OCI-LY3 (cell line): ENCODE measurements at regions not wholly inside any gene's neighbourhood (a gene's known extent, or its start where the extent isn't known, plus 50 kb on each side); places are given as distances from the start of the nearest gene placed in this dataset.

ENCODE experiments used
- EZH2phosphoT487 ChIP-seq: fragments of 200-600 bp; shearing (Covaris generic); IDR thresholded peaks from 2 replicates; pipeline ENCODE4 v1.6.1; 2018; ENCODE audit warnings: antibody characterized with exemption, mixed run types, low read depth
- TF ChIP-seq, protein P1 (sequence below): fragments of 200-600, 300-600 bp; sonication (generic); IDR thresholded peaks from 2 replicates; pipeline ENCODE4 v1.5.1; 2014; ENCODE audit warnings: antibody characterized with exemption, low read length, low read depth

DNA sequence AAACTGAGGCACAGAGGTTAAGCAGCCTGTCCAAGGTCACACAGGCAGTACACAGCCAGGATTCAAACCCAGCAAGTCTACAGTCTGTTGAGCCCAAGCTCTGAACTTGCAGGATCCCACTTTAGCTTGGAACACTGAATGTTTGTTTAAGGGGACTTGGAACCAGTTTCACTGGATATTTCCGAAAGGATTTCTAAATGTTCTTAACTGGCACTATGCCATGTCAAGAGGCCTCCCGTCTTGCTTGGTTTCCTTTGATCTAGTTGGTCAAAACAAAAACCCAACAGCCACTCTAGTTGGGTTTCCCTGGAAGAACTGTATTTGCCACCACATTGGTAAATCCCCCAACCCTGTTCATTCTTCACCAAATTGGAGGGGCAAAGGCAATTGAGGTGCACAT is 317.6 kb upstream of the KAZN start:
- TF ChIP-seq, protein P1, sequence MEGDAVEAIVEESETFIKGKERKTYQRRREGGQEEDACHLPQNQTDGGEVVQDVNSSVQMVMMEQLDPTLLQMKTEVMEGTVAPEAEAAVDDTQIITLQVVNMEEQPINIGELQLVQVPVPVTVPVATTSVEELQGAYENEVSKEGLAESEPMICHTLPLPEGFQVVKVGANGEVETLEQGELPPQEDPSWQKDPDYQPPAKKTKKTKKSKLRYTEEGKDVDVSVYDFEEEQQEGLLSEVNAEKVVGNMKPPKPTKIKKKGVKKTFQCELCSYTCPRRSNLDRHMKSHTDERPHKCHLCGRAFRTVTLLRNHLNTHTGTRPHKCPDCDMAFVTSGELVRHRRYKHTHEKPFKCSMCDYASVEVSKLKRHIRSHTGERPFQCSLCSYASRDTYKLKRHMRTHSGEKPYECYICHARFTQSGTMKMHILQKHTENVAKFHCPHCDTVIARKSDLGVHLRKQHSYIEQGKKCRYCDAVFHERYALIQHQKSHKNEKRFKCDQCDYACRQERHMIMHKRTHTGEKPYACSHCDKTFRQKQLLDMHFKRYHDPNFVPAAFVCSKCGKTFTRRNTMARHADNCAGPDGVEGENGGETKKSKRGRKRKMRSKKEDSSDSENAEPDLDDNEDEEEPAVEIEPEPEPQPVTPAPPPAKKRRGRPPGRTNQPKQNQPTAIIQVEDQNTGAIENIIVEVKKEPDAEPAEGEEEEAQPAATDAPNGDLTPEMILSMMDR, result no peak
- TF ChIP-seq EZH2phosphoT487, result no peak
